GM12875 (cell line): ENCODE measurements at regions not wholly inside any gene's neighbourhood (a gene's known extent, or its start where the extent isn't known, plus 50 kb on each side); places are given as distances from the start of the nearest gene placed in this dataset.

ENCODE experiments used
- H3K4me3 ChIP-seq: one replicate; pipeline ENCODE4 v1.5.1; 2011; ENCODE audit warnings: low read depth, low read length, control low read depth
- TF ChIP-seq, protein P1 (sequence below): IDR thresholded peaks from 2 replicates; pipeline ENCODE4 v1.5.1; 2011; ENCODE audit warnings: low read depth, mild to moderate bottlenecking, control low read depth, inconsistent platforms, low read length, moderate library complexity, borderline replicate concordance; ENCODE audit not compliant: insufficient read depth

DNA sequence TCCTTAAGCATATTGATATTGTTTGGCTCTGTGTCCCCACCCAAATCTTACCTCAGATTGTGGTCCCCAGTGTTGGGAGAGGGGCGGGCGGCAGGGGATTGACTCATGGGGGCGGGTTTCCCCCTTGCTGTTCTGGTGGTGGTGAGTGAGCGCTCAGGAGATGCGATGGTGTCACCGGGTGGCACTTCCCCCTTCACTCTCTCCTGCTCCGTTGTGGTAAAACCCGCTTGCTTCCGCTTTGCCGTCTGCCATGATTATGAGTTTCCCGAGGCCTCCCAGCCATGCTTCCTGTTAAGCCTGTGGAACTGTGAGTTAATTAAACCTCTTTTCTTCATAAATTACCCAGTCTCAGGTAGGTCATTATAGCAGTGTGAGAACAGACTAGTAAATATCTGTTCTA, 229.1 kb downstream of the IRX2 start:
- no peak overlapping the region for H3K4me3 ChIP-seq
- TF ChIP-seq, protein P1, sequence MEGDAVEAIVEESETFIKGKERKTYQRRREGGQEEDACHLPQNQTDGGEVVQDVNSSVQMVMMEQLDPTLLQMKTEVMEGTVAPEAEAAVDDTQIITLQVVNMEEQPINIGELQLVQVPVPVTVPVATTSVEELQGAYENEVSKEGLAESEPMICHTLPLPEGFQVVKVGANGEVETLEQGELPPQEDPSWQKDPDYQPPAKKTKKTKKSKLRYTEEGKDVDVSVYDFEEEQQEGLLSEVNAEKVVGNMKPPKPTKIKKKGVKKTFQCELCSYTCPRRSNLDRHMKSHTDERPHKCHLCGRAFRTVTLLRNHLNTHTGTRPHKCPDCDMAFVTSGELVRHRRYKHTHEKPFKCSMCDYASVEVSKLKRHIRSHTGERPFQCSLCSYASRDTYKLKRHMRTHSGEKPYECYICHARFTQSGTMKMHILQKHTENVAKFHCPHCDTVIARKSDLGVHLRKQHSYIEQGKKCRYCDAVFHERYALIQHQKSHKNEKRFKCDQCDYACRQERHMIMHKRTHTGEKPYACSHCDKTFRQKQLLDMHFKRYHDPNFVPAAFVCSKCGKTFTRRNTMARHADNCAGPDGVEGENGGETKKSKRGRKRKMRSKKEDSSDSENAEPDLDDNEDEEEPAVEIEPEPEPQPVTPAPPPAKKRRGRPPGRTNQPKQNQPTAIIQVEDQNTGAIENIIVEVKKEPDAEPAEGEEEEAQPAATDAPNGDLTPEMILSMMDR, result no peak

DNA sequence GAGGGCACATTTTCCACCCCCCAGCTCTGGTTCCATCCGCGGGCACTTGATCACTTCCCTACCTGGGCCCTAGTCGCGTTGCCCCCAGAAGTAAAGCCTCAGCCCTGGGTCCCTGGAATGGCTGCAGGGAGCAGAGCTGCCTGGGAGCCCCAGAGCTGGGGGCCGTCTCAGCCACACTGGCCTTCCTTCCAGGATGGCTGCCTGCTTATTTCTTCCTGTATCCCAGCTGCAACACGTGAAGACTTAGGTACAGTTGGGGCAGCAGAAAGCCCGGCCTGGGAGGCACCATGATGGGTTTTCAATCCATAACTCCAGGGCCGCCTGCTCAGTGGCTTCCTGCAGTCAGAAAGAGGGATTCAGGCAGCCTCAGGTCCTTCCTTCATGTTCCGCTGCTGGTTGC, 232.3 kb downstream of the IRX2 start:
- H3K4me3 ChIP-seq, result no peak overlapping the region
- TF ChIP-seq, protein P1, result no peak

- H3K4me3 ChIP-seq, result no peak overlapping the region
Observed at GRCh38 chr5:2517451-2517850, 234.0 kb downstream of the IRX2 start.

DNA sequence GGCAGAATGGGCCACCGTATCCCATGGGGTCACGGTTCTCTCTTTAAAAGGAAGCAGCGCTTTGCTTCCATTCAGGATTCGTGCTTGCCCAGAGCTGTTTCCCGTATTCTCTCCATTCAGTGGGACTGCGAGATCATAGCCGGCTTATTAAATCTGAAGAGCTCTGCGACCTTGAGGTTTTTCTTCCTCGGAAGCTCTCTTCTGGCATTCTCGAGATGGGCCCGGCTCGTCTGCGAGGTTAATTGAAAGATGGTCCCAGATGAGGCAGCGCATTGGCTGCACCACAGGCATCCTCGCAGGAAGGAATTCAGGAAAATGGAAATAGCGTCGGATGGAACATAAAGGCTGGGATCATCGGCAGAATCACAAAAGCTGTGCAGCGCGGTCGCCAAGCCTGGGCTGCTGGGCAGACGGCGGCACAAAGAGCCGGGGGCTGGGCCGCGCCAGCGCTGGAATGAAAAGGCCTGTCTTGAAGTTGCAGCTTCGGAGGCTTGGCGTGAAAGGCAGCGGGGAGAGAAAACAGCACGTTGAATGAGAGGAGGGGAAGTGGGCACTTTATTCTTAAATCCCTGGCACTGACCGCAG, 236.2 kb downstream of the IRX2 start:
- no peak overlapping the region for H3K4me3 ChIP-seq
- TF ChIP-seq, protein P1, result no peak

More at GRCh38 chr5:2517451-2517850, 234.0 kb downstream of the IRX2 start:
- TF ChIP-seq, protein P1, result no peak

- no peak overlapping the region for H3K4me3 ChIP-seq
- TF ChIP-seq, protein P1, result no peak
Observed at GRCh38 chr5:2514484-2514883, 237.0 kb downstream of the IRX2 start.

- TF ChIP-seq, protein P1, result no peak
- H3K4me3 ChIP-seq, result no peak overlapping the region
Observed at GRCh38 chr5:2511706-2512105, 239.8 kb downstream of the IRX2 start.

GRCh38 chr5:2511126-2511525, 240.4 kb downstream of the IRX2 start:
- TF ChIP-seq, protein P1, result no peak
- H3K4me3 ChIP-seq, result no peak overlapping the region
